Heart right ventricle (tissue), 16 donors: ENCODE measurements at regions not wholly inside any gene's neighbourhood (a gene's known extent, or its start where the extent isn't known, plus 50 kb on each side); places are given as distances from the start of the nearest gene placed in this dataset.

Source experiments
- ATAC-seq, 8 donors: fragments of 200-7000 bp; cut with Tn5 transposase; one replicate each; pipeline ENCODE4 v1.9.1; 2020; ENCODE audit warnings: mild to moderate bottlenecking in 8 of 8, moderate library complexity in 8 of 8, moderate number of reproducible peaks in 1 of 8
- DNase-seq, 2 donors: peaks; one replicate each; pipeline ENCODE4 v3.0.0-alpha.2; 2020
- H3K27ac ChIP-seq, 10 donors: fragments of 200-600 bp; sonication (generic) in 2 of 10; one replicate each; pipeline versions ENCODE4 v1.5.0 to v1.8.0; 2020 to 2022; ENCODE audit warnings: mild to moderate bottlenecking in 3 of 10
- H3K27me3 ChIP-seq, 7 donors: fragments of 200-600 bp; one replicate each; pipeline ENCODE4 v1.8.0; 2021 to 2022; ENCODE audit warnings: mild to moderate bottlenecking in 2 of 7
- H3K36me3 ChIP-seq, 9 donors: fragments of 200-600 bp; sonication (generic) in 1 of 9; one replicate each; pipeline versions ENCODE4 v1.5.0 to v1.8.0; 2020 to 2022; ENCODE audit warnings: mild to moderate bottlenecking in 2 of 9
- H3K4me1 ChIP-seq, 9 donors: fragments of 200-600 bp; sonication (generic) in 1 of 9; one replicate each; pipeline versions ENCODE4 v1.5.0 to v1.8.0; 2020 to 2022; ENCODE audit warnings: mild to moderate bottlenecking in 4 of 9
- H3K4me3 ChIP-seq, 10 donors: fragments of 200-600 bp; sonication (generic) in 2 of 10; one replicate each; pipeline versions ENCODE4 v1.5.0 to v1.8.0; 2020 to 2022; ENCODE audit warnings: mild to moderate bottlenecking in 7 of 10, moderate library complexity in 2 of 10
- H3K9me3 ChIP-seq, 11 donors: fragments of 200-600 bp in 10 of 11; sonication (generic) in 2 of 11; one replicate each; pipeline versions ENCODE4 v1.5.0 to v1.8.0; 2013 to 2022; ENCODE audit warnings: mild to moderate bottlenecking in 2 of 11, control low read depth in 1 of 11, moderate library complexity in 1 of 11
- WGBS, 2 donors: extraction: QIAGEN DNeasy Blood & Tissue Kit; methylation state at CpG; one replicate each; pipeline ENCODE4 v1.1.7; 2013; ENCODE audit warnings: inconsistent platforms in 1 of 2; 5-methylcytosine and 5-hydroxymethylcytosine counted together
- intact Hi-C, 10 donors: fragments of 100-400 bp; cut with DNase I; formaldehyde crosslinking; loops; one replicate each; pipeline versions ENCODE4 v1.11.1 to v1.14.2; 2022
- TF ChIP-seq, protein P1 (sequence below), 9 donors: fragments of 200-600 bp; sonication (generic) in 2 of 9; IDR thresholded peaks; one replicate each; pipeline versions ENCODE4 v1.5.0 to v1.8.0; 2021 to 2022; ENCODE audit warnings: antibody characterized with exemption in 9 of 9, mild to moderate bottlenecking in 5 of 9, moderate library complexity in 1 of 9
- donor health status: Arrhythmogenic right ventricular cardiomyopathy.
- donor health status: ischemic (EF 13 %, LVEDD 7.1; RV severe dilation, severe dysfunction).
- donor health status: healthy with polysubstance abuse.
- donor health status: DM: no; HTN: yes; CAD: no.
- donor health status: DM: no; HTN: no; CAD: no.
- donor health status: ischemic (EF 25% LVEDD 6.9; RV normal size, moderate dysfunction).
- donor health status: ischemic (EF 25% LVEDD 5.7; RV mildly dilated, moderate dysfunction).
- donor health status: healthy.
- donor health status: DM: yes; HTN: yes; CAD: no.
- donor health status: Ischemic cardiomyopathy.
- donor health status: ischemic (EF 35%, LVEDD 5.7; RV mildly dilated, moderate dysfunction).
- donor health status: nonischemic (EF 11% LVEDD 7.7; RV severe dilation, severe dysfunction).
- donor health status: DM: yes; HTN: yes; CAD: no.
- donor health status: PGD.
- donor health status: ischemic (EF 29% LVEDD 5.4; RV normal size, mild dysfunction).
- donor health status: nonischemic (EF 23%, LVEDD 6.1; RV moderate dilation, normal function).

DNA sequence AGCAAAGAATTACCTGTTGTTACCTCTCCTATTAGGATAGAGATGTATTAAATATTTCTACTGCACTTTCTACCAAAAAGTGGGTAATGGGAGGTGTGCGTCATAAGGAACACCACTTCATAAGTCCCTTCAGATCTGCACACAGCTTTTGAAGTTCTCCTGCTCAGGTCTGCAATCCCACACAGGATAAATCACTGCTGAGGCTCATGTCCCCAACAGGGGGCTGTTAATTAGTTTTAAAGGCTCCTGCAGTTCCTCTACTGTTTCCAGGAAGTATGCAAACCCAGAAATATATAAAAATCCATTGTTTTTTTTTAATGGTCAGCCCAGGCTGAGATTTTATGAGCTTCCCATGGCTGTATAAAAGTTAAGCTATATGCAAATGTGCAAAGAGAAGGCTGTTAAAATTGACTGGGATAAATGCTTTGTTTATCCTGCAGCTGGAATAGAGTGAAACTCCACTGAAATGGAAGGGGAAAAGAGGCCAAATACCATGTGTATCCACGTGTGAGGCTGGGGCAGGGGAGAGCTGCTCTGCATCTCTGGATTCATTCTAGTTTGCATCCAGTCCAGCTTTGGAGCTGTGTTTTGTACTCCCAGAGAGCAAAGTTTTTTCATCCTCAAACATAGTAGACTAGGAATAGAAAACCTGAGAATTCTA, 903.7 kb downstream of the TDRD15 start:
- intact Hi-C loops: no loop called here
- 38 to 40% methylated on average over 2 of the region's 2 CpGs for WGBS, 2 donors

DNA sequence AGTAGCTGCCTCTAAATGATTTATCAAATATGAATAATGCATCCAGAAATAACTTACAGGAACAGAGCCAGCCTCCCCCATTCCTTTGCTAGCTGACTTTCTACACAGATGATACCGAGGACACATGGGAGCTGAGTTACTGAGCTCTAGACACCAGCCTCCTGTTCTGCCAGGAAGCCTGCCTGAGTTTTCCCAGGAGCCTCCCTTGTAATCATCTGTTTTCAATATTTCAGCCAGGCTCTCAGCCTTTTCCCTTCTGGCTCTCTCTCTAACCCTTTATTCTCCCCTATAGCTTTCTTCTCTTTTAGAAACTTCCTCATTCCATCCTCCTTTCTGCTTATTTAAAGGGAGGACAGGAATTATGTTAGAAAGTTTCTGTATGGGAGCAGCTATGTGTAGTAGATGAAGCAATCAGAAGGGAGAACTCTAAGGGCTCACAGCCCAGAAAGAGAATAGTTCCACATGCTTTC, 911.6 kb downstream of the TDRD15 start:
- 9 to 14% methylated on average over 1 of the region's 1 CpG for WGBS, 2 donors
- peaks cover 0 to 29% (median 16%) of the 10 kb centered on the region in 9 donors for H3K4me1 ChIP-seq
- H3K9me3 ChIP-seq: peaks cover 0 to 10% (median 0%) of the 10 kb centered on the region in 11 donors
- no peak overlapping the region for H3K4me3 ChIP-seq
- no peaks in the 10 kb centered on the region for H3K27me3 ChIP-seq
- peak overlapping the region in 6 of 10 donors; percentile 5 to 76 (median 32) for H3K27ac ChIP-seq
- peak; percentile 12 to 59 for DNase-seq
- intact Hi-C loops: no loop called here
- peak; percentile 70 to 96 (median 91) for ATAC-seq
- H3K36me3 ChIP-seq: no peaks in the 10 kb centered on the region
- TF ChIP-seq, protein P1, sequence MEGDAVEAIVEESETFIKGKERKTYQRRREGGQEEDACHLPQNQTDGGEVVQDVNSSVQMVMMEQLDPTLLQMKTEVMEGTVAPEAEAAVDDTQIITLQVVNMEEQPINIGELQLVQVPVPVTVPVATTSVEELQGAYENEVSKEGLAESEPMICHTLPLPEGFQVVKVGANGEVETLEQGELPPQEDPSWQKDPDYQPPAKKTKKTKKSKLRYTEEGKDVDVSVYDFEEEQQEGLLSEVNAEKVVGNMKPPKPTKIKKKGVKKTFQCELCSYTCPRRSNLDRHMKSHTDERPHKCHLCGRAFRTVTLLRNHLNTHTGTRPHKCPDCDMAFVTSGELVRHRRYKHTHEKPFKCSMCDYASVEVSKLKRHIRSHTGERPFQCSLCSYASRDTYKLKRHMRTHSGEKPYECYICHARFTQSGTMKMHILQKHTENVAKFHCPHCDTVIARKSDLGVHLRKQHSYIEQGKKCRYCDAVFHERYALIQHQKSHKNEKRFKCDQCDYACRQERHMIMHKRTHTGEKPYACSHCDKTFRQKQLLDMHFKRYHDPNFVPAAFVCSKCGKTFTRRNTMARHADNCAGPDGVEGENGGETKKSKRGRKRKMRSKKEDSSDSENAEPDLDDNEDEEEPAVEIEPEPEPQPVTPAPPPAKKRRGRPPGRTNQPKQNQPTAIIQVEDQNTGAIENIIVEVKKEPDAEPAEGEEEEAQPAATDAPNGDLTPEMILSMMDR (IDR thresholded peaks at IDR 0.05): no peak

More for the DNA sequence above, 903.7 kb downstream of the TDRD15 start:
- TF ChIP-seq, protein P1 (IDR thresholded peaks at IDR 0.05): no peak
- no peak for DNase-seq
- H3K36me3 ChIP-seq: no peaks in the 10 kb centered on the region
- no peaks in the 10 kb centered on the region for H3K4me1 ChIP-seq
- H3K27ac ChIP-seq: no peak overlapping the region
- no peak for ATAC-seq
- no peaks in the 10 kb centered on the region for H3K9me3 ChIP-seq
- H3K27me3 ChIP-seq: no peaks in the 10 kb centered on the region
- no peak overlapping the region for H3K4me3 ChIP-seq

DNA sequence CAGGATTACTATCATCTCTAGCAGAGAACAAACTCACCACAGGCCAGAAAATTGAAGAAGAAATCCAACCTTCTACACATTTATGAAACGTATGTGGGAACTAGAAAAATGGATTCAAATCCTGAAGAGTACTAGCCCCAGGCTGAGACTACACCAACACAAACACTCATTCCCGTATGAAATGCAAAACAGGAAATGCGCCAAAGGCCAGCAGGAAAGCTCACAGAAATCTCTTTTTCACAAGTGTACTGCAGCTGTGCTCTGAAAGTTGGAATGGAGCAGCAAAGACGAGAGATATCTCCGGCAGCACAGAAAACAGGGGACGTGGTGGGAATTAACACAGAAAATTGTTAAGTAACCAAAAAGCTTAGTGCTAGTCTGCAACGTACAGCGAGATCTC, 913.5 kb downstream of the TDRD15 start:
- Histone ChIP-seq H3K4me3 (peak overlapping the region in 2 of 10 donors; percentile 0 to 8), H3K36me3 (no peaks in the 10 kb centered on the region), H3K27ac (peak overlapping the region in 7 of 10 donors; percentile 27 to 76 (median 51)), H3K9me3 (peaks cover 0 to 10% (median 0%) of the 10 kb centered on the region in 11 donors), H3K4me1 (peaks cover 0 to 29% (median 16%) of the 10 kb centered on the region in 9 donors), H3K27me3 (no peaks in the 10 kb centered on the region)
- intact Hi-C loops: no loop called here
- DNase-seq (peak in 1 of 2 donors; percentile 51), ATAC-seq (peak in 7 of 8 donors; percentile 31 to 85 (median 72))
- 40 to 46% methylated on average over 8 of the region's 8 CpGs for WGBS, 2 donors
- TF ChIP-seq, protein P1 (IDR thresholded peaks at IDR 0.05): no peak

DNA sequence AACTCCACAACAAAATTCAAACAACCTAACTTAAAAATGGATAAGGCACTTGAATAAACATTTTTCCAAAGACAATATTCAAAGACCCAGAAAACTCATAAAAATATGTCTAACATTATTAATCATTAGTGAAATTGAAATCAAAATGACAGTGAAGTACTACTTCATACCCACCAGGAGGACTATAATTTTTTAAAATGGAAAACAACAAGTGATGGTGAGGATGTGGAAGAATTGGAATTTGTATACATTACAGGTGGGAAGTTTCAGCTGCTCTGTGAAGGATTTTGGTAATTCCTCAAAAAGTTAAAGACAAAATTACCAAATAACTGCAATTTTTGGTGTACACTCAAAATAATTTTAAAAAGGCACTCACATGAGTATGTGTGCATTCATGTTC, 920.0 kb downstream of the TDRD15 start:
- H3K36me3 ChIP-seq: no peaks in the 10 kb centered on the region
- H3K27ac ChIP-seq: no peak overlapping the region
- H3K27me3 ChIP-seq: no peaks in the 10 kb centered on the region
- ATAC-seq: no peak
- DNase-seq: no peak
- no peak overlapping the region for H3K4me3 ChIP-seq
- TF ChIP-seq, protein P1 (IDR thresholded peaks at IDR 0.05): no peak
- no peaks in the 10 kb centered on the region for H3K4me1 ChIP-seq
- H3K9me3 ChIP-seq: peaks cover 0 to 8% (median 0%) of the 10 kb centered on the region in 11 donors
- intact Hi-C loops: no loop called here
